KOPT-K1 (cell line): ENCODE measurements at regions not wholly inside any gene's neighbourhood (a gene's known extent, or its start where the extent isn't known, plus 50 kb on each side); places are given as distances from the start of the nearest gene placed in this dataset.
"Not testable (repeated sequence)": the region's sequence is repeated elsewhere in the genome, so short reads cannot be mapped to it uniquely, and the experiment has no call there.

Source experiments
- H3K27ac ChIP-seq: fragments of 200-600 bp; sonication (generic); 2 replicates; pipeline ENCODE4 v1.5.1; 2016; ENCODE audit warnings: antibody characterized with exemption, mild to moderate bottlenecking, low read depth, low read length; ENCODE audit not compliant: poor library complexity, severe bottlenecking
- H3K36me3 ChIP-seq: fragments of 200-600 bp; sonication (generic); 2 replicates; pipeline ENCODE4 v1.5.1; 2017; ENCODE audit warnings: antibody characterized with exemption, mild to moderate bottlenecking, low read length, moderate library complexity; ENCODE audit not compliant: insufficient read depth
- H3K9me3 ChIP-seq: fragments of 200-600 bp; sonication (generic); 2 replicates; pipeline ENCODE4 v1.5.1; 2017; ENCODE audit warnings: antibody characterized with exemption, low read length, mild to moderate bottlenecking; ENCODE audit not compliant: insufficient read depth, poor library complexity, severe bottlenecking

GRCh38 chr5:40453689-40454088 is 226.0 kb upstream of the PTGER4 start:
- H3K36me3 ChIP-seq = no peaks in the 10 kb centered on the region
- peaks cover 24% of the 10 kb centered on the region for H3K9me3 ChIP-seq
- no peak overlapping the region for H3K27ac ChIP-seq

- H3K27ac ChIP-seq = no peak overlapping the region
- H3K36me3 ChIP-seq = no peaks in the 10 kb centered on the region
- H3K9me3 ChIP-seq = peaks cover 24% of the 10 kb centered on the region
These were observed 226.7 kb upstream of the PTGER4 start for GRCh38 chr5:40452874-40453624.

- Histone ChIP-seq H3K27ac (no peak overlapping the region), H3K36me3 (no peaks in the 10 kb centered on the region), H3K9me3 (peaks cover 40% of the 10 kb centered on the region)
These were observed 232.3 kb upstream of the PTGER4 start for GRCh38 chr5:40447438-40447837.

- H3K36me3 ChIP-seq = no peaks in the 10 kb centered on the region
- peaks cover 35% of the 10 kb centered on the region for H3K9me3 ChIP-seq
- no peak overlapping the region for H3K27ac ChIP-seq
These were observed 232.8 kb upstream of the PTGER4 start for GRCh38 chr5:40446910-40447309.

GRCh38 chr5:40442346-40442745 is 237.4 kb upstream of the PTGER4 start:
- Histone ChIP-seq H3K36me3 (no peaks in the 10 kb centered on the region), H3K9me3 (peaks cover 29% of the 10 kb centered on the region), H3K27ac (no peak overlapping the region)

GRCh38 chr5:40441733-40442132 is 238.0 kb upstream of the PTGER4 start:
- H3K36me3 ChIP-seq = no peaks in the 10 kb centered on the region
- H3K27ac ChIP-seq = no peak overlapping the region
- peaks cover 24% of the 10 kb centered on the region for H3K9me3 ChIP-seq

- no peak overlapping the region for H3K27ac ChIP-seq
These were observed 239.0 kb upstream of the PTGER4 start for GRCh38 chr5:40440746-40441145.

GRCh38 chr5:40439103-40439502 is 240.6 kb upstream of the PTGER4 start:
- H3K9me3 ChIP-seq, H3K36me3 ChIP-seq, H3K27ac ChIP-seq: not testable (repeated sequence)

More at GRCh38 chr5:40440746-40441145, 239.0 kb upstream of the PTGER4 start:
- Histone ChIP-seq H3K36me3 (no peaks in the 10 kb centered on the region), H3K9me3 (peaks cover 15% of the 10 kb centered on the region)

GRCh38 chr5:40438646-40439045 is 241.1 kb upstream of the PTGER4 start:
- not testable (repeated sequence) for H3K36me3 ChIP-seq, H3K27ac ChIP-seq, H3K9me3 ChIP-seq

GRCh38 chr5:40437452-40437861 is 242.3 kb upstream of the PTGER4 start:
- Histone ChIP-seq H3K27ac (peak overlapping the region; percentile 35), H3K9me3 (peaks cover 4% of the 10 kb centered on the region), H3K36me3 (no peaks in the 10 kb centered on the region)

GRCh38 chr5:40436535-40437237 is 243.0 kb upstream of the PTGER4 start:
- H3K36me3 ChIP-seq = no peaks in the 10 kb centered on the region
- peak overlapping the region; percentile 55 for H3K27ac ChIP-seq
- H3K9me3 ChIP-seq = peaks cover 4% of the 10 kb centered on the region

GRCh38 chr5:40435706-40436105 is 244.0 kb upstream of the PTGER4 start:
- not testable (repeated sequence) for H3K9me3 ChIP-seq, H3K36me3 ChIP-seq
- peak overlapping the region; percentile 55 for H3K27ac ChIP-seq

- Histone ChIP-seq H3K27ac (peak overlapping the region; percentile 91), H3K36me3 (no peaks in the 10 kb centered on the region), H3K9me3 (no peaks in the 10 kb centered on the region)
These were observed 246.9 kb upstream of the PTGER4 start for GRCh38 chr5:40432836-40433235.

- H3K9me3 ChIP-seq = peaks cover under 1% of the 10 kb centered on the region
- H3K27ac ChIP-seq = peak overlapping the region; percentile 91
- H3K36me3 ChIP-seq = no peaks in the 10 kb centered on the region
These were observed 248.0 kb upstream of the PTGER4 start for GRCh38 chr5:40431734-40432133.

- Histone ChIP-seq H3K9me3 (peaks cover 14% of the 10 kb centered on the region), H3K27ac (peak overlapping the region; percentile 91), H3K36me3 (no peaks in the 10 kb centered on the region)
These were observed 249.5 kb upstream of the PTGER4 start for GRCh38 chr5:40430101-40430710.
